Activated CD8-positive, alpha-beta T cell treated with anti-CD3 and anti-CD28 coated beads for 36 hours (primary cell): ENCODE measurements at regions not wholly inside any gene's neighbourhood (a gene's known extent, or its start where the extent isn't known, plus 50 kb on each side); places are given as distances from the start of the nearest gene placed in this dataset.

ENCODE experiments used
- ATAC-seq: fragments of 200-7000 bp; cut with Tn5 transposase; one replicate; pipeline ENCODE4 v1.10.0; 2021; ENCODE audit warnings: mild to moderate bottlenecking, moderate library complexity
- CTCF ChIA-PET: fragments of 350-600 bp; sonication (Branson Sonifier 250); formaldehyde crosslinking; loops from one replicate; lab custom pipeline; 2021; ENCODE audit warnings: antibody characterized with exemption; lab: Charles Lee
- POLR2A ChIA-PET: fragments of 350-600 bp; sonication (Branson Sonifier 250); formaldehyde crosslinking; loops from one replicate; lab custom pipeline; 2021; ENCODE audit warnings: antibody characterized with exemption; lab: Charles Lee
- DNase-seq: peaks from one replicate; pipeline ENCODE4 v3.0.0-alpha.2; 2020
- H3K27ac Mint-ChIP-seq: one replicate; pipeline ENCODE4 v1.8.0; 2021; ENCODE audit warnings: mild to moderate bottlenecking, mixed read lengths
- H3K27me3 Mint-ChIP-seq: one replicate; pipeline ENCODE4 v1.8.0; 2021; ENCODE audit warnings: mixed read lengths
- H3K36me3 Mint-ChIP-seq: one replicate; pipeline ENCODE4 v1.8.0; 2021; ENCODE audit warnings: low read depth, mixed read lengths
- H3K4me1 Mint-ChIP-seq: one replicate; pipeline ENCODE4 v1.8.0; 2021; ENCODE audit warnings: low read depth, mixed read lengths
- H3K4me3 Mint-ChIP-seq: one replicate; pipeline ENCODE4 v1.8.0; 2021; ENCODE audit warnings: mild to moderate bottlenecking, moderate library complexity, mixed read lengths
- H3K9me3 Mint-ChIP-seq: one replicate; pipeline ENCODE4 v1.8.0; 2021; ENCODE audit warnings: mixed read lengths
- intact Hi-C: fragments of 100-400 bp; cut with micrococcal nuclease; formaldehyde crosslinking; loops from one replicate; pipeline ENCODE4 v1.10.0; 2022
- TF ChIP-seq, protein P1 (sequence below): fragments of 200-600 bp; IDR thresholded peaks from one replicate; pipeline ENCODE4 v1.8.0; 2022; ENCODE audit warnings: antibody characterized with exemption, mild to moderate bottlenecking

DNA sequence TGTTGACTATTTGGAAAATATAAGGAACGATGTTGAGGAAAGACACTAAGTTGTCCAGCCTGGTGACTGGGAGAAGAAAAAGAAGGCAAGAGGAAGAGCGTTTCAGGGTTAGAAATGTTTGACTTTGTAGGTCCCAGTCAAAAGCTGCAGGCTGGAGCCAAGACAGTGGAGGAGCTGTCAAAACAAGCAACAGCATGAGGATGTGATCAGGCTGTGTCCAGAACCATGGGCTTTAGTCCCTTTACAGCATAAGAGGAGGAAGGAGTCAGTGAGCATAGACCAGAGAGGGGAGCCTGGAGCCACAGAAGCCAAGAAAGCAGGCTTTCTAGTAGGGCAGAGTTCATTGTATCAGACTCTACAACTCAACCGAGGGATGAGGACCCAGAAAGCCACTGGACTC, 658.5 kb downstream of the BNC2 start:
- Mint-ChIP-seq H3K9me3 (peaks cover 2% of the 10 kb centered on the region), H3K4me3 (no peak overlapping the region)
- POLR2A ChIA-PET: no interaction called here

GRCh38 chr9:16213781-16214515, 656.5 kb downstream of the BNC2 start:
- intact Hi-C loops: no loop called here
- DNase-seq (no peak), ATAC-seq (no peak)
- TF ChIP-seq, protein P1, sequence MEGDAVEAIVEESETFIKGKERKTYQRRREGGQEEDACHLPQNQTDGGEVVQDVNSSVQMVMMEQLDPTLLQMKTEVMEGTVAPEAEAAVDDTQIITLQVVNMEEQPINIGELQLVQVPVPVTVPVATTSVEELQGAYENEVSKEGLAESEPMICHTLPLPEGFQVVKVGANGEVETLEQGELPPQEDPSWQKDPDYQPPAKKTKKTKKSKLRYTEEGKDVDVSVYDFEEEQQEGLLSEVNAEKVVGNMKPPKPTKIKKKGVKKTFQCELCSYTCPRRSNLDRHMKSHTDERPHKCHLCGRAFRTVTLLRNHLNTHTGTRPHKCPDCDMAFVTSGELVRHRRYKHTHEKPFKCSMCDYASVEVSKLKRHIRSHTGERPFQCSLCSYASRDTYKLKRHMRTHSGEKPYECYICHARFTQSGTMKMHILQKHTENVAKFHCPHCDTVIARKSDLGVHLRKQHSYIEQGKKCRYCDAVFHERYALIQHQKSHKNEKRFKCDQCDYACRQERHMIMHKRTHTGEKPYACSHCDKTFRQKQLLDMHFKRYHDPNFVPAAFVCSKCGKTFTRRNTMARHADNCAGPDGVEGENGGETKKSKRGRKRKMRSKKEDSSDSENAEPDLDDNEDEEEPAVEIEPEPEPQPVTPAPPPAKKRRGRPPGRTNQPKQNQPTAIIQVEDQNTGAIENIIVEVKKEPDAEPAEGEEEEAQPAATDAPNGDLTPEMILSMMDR: no peak
- ChIA-PET CTCF (no interaction called here), POLR2A (no interaction called here)
- no peaks in the 10 kb centered on the region for H3K4me1 Mint-ChIP-seq
- H3K27ac Mint-ChIP-seq: no peak overlapping the region
- no peaks in the 10 kb centered on the region for H3K36me3 Mint-ChIP-seq
- H3K4me3 Mint-ChIP-seq: no peak overlapping the region
- peaks cover 2% of the 10 kb centered on the region for H3K9me3 Mint-ChIP-seq
- no peaks in the 10 kb centered on the region for H3K27me3 Mint-ChIP-seq

More for the DNA sequence above, 658.5 kb downstream of the BNC2 start:
- H3K36me3 Mint-ChIP-seq: no peaks in the 10 kb centered on the region
- no peak for DNase-seq
- H3K27me3 Mint-ChIP-seq: no peaks in the 10 kb centered on the region
- H3K27ac Mint-ChIP-seq: no peak overlapping the region
- ATAC-seq: no peak
- intact Hi-C loops: no loop called here
- CTCF ChIA-PET: no interaction called here
- peaks cover 2% of the 10 kb centered on the region for H3K4me1 Mint-ChIP-seq
- TF ChIP-seq, protein P1: no peak

DNA sequence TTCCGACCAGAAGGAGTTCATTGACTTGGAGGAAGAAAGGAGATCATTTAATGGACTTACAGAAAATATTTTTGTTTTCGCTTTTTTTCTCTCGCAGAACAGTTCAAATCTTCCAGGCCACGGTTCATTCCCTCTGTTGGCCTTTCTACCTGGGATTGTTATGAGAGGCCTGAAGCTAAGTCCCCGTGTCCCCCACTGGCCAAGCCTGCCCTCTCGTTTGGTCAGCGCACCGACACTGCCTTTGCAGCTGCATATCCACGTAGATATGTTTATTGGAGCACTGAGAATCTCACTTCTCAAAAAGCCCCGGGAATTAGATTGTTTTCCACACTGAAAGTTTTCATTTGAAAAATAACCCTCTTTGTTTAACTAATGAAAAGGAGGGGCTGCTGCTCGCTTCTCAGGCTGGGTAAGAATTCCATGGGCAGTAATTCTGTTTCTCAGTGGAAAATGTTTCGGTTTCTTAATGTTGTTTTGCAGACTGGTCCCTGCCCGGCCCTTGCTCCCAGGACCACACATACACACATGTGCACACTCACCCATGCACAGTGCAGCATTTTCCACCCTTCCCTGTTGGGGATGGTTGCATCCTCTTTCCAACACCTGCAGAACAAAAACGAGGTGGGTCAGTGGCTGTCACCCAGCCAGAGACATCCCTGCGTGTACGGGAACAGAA, 655.7 kb downstream of the BNC2 start:
- TF ChIP-seq, protein P1: no peak
- CTCF ChIA-PET: no interaction called here
- no peaks in the 10 kb centered on the region for H3K36me3 Mint-ChIP-seq
- no peaks in the 10 kb centered on the region for H3K27me3 Mint-ChIP-seq
- ATAC-seq (no peak), DNase-seq (no peak)
- no peak overlapping the region for H3K27ac Mint-ChIP-seq
- intact Hi-C loops: no loop called here
- POLR2A ChIA-PET: no interaction called here
- H3K4me3 Mint-ChIP-seq: no peak overlapping the region
- H3K9me3 Mint-ChIP-seq: peaks cover 2% of the 10 kb centered on the region
- H3K4me1 Mint-ChIP-seq: no peaks in the 10 kb centered on the region

- H3K4me3 Mint-ChIP-seq: no peak overlapping the region
- ChIA-PET POLR2A (no interaction called here), CTCF (no interaction called here)
- no peak overlapping the region for H3K27ac Mint-ChIP-seq
- no peaks in the 10 kb centered on the region for H3K9me3 Mint-ChIP-seq
- ATAC-seq: no peak
- TF ChIP-seq, protein P1: no peak
- H3K4me1 Mint-ChIP-seq: no peaks in the 10 kb centered on the region
- no peaks in the 10 kb centered on the region for H3K36me3 Mint-ChIP-seq
- H3K27me3 Mint-ChIP-seq: no peaks in the 10 kb centered on the region
- DNase-seq: no peak
- intact Hi-C loops: no loop called here
Measured at GRCh38 chr9:16215353-16215680, 655.2 kb downstream of the BNC2 start.

- ATAC-seq (no peak), DNase-seq (no peak)
- Mint-ChIP-seq H3K27ac (no peak overlapping the region), H3K4me3 (no peak overlapping the region), H3K27me3 (peaks cover 4% of the 10 kb centered on the region), H3K4me1 (peaks cover 4% of the 10 kb centered on the region), H3K9me3 (no peaks in the 10 kb centered on the region), H3K36me3 (no peaks in the 10 kb centered on the region)
- intact Hi-C loops: no loop called here
- CTCF ChIA-PET: no interaction called here
- POLR2A ChIA-PET: no interaction called here
- TF ChIP-seq, protein P1: no peak
Measured at GRCh38 chr9:16217943-16218701, 652.3 kb downstream of the BNC2 start.
